Lower lobe of right lung (tissue), 2 donors: ENCODE measurements at regions not wholly inside any gene's neighbourhood (a gene's known extent, or its start where the extent isn't known, plus 50 kb on each side); places are given as distances from the start of the nearest gene placed in this dataset.
A peak's percentile ranks its signal among the peaks of the same experiment; 100 is the strongest.

Experiments used
- ATAC-seq, 2 donors: fragments of 200-7000 bp; cut with Tn5 transposase; one replicate each; pipeline ENCODE4 v1.9.1; 2020 to 2022; ENCODE audit warnings: mild to moderate bottlenecking in 2 of 2, moderate library complexity in 2 of 2
- DNase-seq: peaks from one replicate; pipeline ENCODE4 v3.0.0-alpha.2; 2020
- H3K27ac ChIP-seq: fragments of 200-600 bp; one replicate; pipeline ENCODE4 v1.8.0; 2022
- H3K27me3 ChIP-seq: fragments of 200-600 bp; one replicate; pipeline ENCODE4 v1.8.0; 2022; ENCODE audit warnings: low read depth
- H3K36me3 ChIP-seq: fragments of 200-600 bp; one replicate; pipeline ENCODE4 v1.8.0; 2022; ENCODE audit warnings: mild to moderate bottlenecking
- H3K4me1 ChIP-seq: fragments of 200-600 bp; one replicate; pipeline ENCODE4 v1.8.0; 2022
- H3K4me3 ChIP-seq: fragments of 200-600 bp; one replicate; pipeline ENCODE4 v1.8.0; 2022; ENCODE audit warnings: mild to moderate bottlenecking
- H3K9me3 ChIP-seq: fragments of 200-600 bp; one replicate; pipeline ENCODE4 v1.8.0; 2022
- CTCF ChIP-seq: fragments of 200-600 bp; IDR thresholded peaks from one replicate; pipeline ENCODE4 v1.8.0; 2022; ENCODE audit warnings: antibody characterized with exemption, mild to moderate bottlenecking
- intact Hi-C: fragments of 100-400 bp; cut with DNase I; formaldehyde crosslinking; loops from one replicate; pipeline ENCODE4 v1.11.0; 2022
- donor health status: DM: no; HTN: yes; CAD: no; lungs with severe emphysema.

GRCh38 chr3:124407260-124407659 lies 323.0 kb upstream of the UMPS start:
- intact Hi-C loops = no loop called here
- TF ChIP-seq CTCF = no peak
- no peaks in the 10 kb centered on the region for H3K4me1 ChIP-seq
- H3K27ac ChIP-seq = no peak overlapping the region
- H3K27me3 ChIP-seq = no peaks in the 10 kb centered on the region
- H3K36me3 ChIP-seq = no peaks in the 10 kb centered on the region
- no peak overlapping the region for H3K4me3 ChIP-seq
- ATAC-seq = no peak
- H3K9me3 ChIP-seq = no peaks in the 10 kb centered on the region
- DNase-seq = no peak

- H3K4me3 ChIP-seq = no peak overlapping the region
- no peak overlapping the region for H3K27ac ChIP-seq
- no peak for TF ChIP-seq CTCF
- H3K4me1 ChIP-seq = no peaks in the 10 kb centered on the region
- intact Hi-C loops = no loop called here
- H3K27me3 ChIP-seq = no peaks in the 10 kb centered on the region
- peak in 1 of 2 donors; percentile 57 for ATAC-seq
- no peak for DNase-seq
- no peaks in the 10 kb centered on the region for H3K9me3 ChIP-seq
- no peaks in the 10 kb centered on the region for H3K36me3 ChIP-seq
These were observed 320.5 kb upstream of the UMPS start for GRCh38 chr3:124409650-124410275.

- Histone ChIP-seq H3K4me1 (no peaks in the 10 kb centered on the region), H3K4me3 (no peak overlapping the region), H3K9me3 (no peaks in the 10 kb centered on the region), H3K27ac (no peak overlapping the region), H3K27me3 (no peaks in the 10 kb centered on the region), H3K36me3 (no peaks in the 10 kb centered on the region)
- intact Hi-C loops = no loop called here
- ATAC-seq (no peak), DNase-seq (no peak)
- no peak for TF ChIP-seq CTCF
These were observed 319.8 kb upstream of the UMPS start for GRCh38 chr3:124410471-124410870.

- ATAC-seq (no peak), DNase-seq (no peak)
- intact Hi-C loops = no loop called here
- no peaks in the 10 kb centered on the region for H3K9me3 ChIP-seq
- no peaks in the 10 kb centered on the region for H3K36me3 ChIP-seq
- no peaks in the 10 kb centered on the region for H3K4me1 ChIP-seq
- H3K27me3 ChIP-seq = no peaks in the 10 kb centered on the region
- H3K27ac ChIP-seq = no peak overlapping the region
- no peak overlapping the region for H3K4me3 ChIP-seq
- TF ChIP-seq CTCF = no peak
These were observed 318.5 kb upstream of the UMPS start for GRCh38 chr3:124411728-124412127.

GRCh38 chr3:124412644-124413043 lies 317.6 kb upstream of the UMPS start:
- TF ChIP-seq CTCF = no peak
- DNase-seq (no peak), ATAC-seq (peak in 1 of 2 donors; percentile 52)
- Histone ChIP-seq H3K9me3 (no peaks in the 10 kb centered on the region), H3K4me3 (no peak overlapping the region), H3K4me1 (no peaks in the 10 kb centered on the region), H3K27ac (no peak overlapping the region), H3K36me3 (no peaks in the 10 kb centered on the region), H3K27me3 (no peaks in the 10 kb centered on the region)
- intact Hi-C loops = no loop called here

GRCh38 chr3:124413393-124413792 lies 316.9 kb upstream of the UMPS start:
- ATAC-seq = no peak

More at GRCh38 chr3:124413393-124413792, 316.9 kb upstream of the UMPS start:
- no peak overlapping the region for H3K27ac ChIP-seq
- TF ChIP-seq CTCF = no peak
- DNase-seq = no peak
- no peaks in the 10 kb centered on the region for H3K36me3 ChIP-seq
- H3K4me3 ChIP-seq = no peak overlapping the region
- no peaks in the 10 kb centered on the region for H3K9me3 ChIP-seq
- H3K4me1 ChIP-seq = no peaks in the 10 kb centered on the region
- intact Hi-C loops = no loop called here
- no peaks in the 10 kb centered on the region for H3K27me3 ChIP-seq
